DND-41 (cell line): ENCODE measurements at regions not wholly inside any gene's neighbourhood (a gene's known extent, or its start where the extent isn't known, plus 50 kb on each side); places are given as distances from the start of the nearest gene placed in this dataset.

Source experiments
- EZH2 ChIP-seq: IDR thresholded peaks from 3 replicates; pipeline ENCODE4 v1.6.1; 2012; ENCODE audit warnings: borderline replicate concordance, low read depth, mild to moderate bottlenecking, moderate library complexity, low read length, inconsistent platforms; ENCODE audit not compliant: severe bottlenecking
- TF ChIP-seq, protein P1 (sequence below): IDR thresholded peaks from 2 replicates; pipeline ENCODE4 v1.5.1; 2012; ENCODE audit warnings: borderline replicate concordance, low read length, moderate library complexity, mild to moderate bottlenecking; ENCODE audit not compliant: poor library complexity, severe bottlenecking; ENCODE audit errors: extremely low read depth

DNA sequence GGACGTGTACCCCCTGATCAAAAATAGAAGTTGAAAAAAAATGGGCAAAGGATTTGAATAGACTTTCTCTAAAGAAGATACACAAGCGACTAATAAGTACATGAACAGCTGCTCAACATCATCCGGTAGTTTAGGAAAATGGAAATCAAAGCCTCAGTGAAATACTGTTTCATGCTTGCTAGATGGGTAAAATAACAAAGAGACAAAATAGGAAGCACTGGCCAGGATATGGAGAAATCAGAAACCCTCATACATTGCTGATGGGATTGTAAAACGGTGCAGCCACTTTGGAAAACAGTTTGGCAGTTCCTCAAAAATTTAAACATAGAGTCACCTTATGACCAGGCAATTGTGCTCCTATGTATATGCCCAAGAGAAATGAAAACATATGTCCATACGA lies 65.0 kb upstream of the SUB1 start:
- TF ChIP-seq EZH2, result no peak
- TF ChIP-seq, protein P1, sequence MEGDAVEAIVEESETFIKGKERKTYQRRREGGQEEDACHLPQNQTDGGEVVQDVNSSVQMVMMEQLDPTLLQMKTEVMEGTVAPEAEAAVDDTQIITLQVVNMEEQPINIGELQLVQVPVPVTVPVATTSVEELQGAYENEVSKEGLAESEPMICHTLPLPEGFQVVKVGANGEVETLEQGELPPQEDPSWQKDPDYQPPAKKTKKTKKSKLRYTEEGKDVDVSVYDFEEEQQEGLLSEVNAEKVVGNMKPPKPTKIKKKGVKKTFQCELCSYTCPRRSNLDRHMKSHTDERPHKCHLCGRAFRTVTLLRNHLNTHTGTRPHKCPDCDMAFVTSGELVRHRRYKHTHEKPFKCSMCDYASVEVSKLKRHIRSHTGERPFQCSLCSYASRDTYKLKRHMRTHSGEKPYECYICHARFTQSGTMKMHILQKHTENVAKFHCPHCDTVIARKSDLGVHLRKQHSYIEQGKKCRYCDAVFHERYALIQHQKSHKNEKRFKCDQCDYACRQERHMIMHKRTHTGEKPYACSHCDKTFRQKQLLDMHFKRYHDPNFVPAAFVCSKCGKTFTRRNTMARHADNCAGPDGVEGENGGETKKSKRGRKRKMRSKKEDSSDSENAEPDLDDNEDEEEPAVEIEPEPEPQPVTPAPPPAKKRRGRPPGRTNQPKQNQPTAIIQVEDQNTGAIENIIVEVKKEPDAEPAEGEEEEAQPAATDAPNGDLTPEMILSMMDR, result no peak
